ENCODE measurements at regions not wholly inside any gene's neighbourhood (a gene's known extent, or its start where the extent isn't known, plus 50 kb on each side); places are given as distances from the start of the nearest gene placed in this dataset.

- TF ChIP-seq ELF4 (IDR thresholded peaks at IDR 0.05) (no peak), BHLHE40 (IDR thresholded peaks at IDR 0.05; ENCODE audit: borderline replicate concordance) (no peak), FOXA1 (IDR thresholded peaks at IDR 0.05) (no peak), FOXM1 (IDR thresholded peaks at IDR 0.05; ENCODE audit: borderline replicate concordance) (no peak), PKNOX1 (IDR thresholded peaks at IDR 0.05) (no peak), CTBP1 (IDR thresholded peaks at IDR 0.05; ENCODE audit: borderline replicate concordance) (no peak), HDGF (IDR thresholded peaks at IDR 0.05; ENCODE audit: borderline replicate concordance) (no peak), SUZ12 (IDR thresholded peaks at IDR 0.05) (no peak), ARNT (IDR thresholded peaks at IDR 0.05) (no peak), ZNF384 (IDR thresholded peaks at IDR 0.05) (no peak)
These were observed 252.9 kb upstream of the ZMIZ1 start for GRCh38 chr10:78815702-78816334.

Data from HEK293T (cell line).